ENCODE measurements at regions not wholly inside any gene's neighbourhood (a gene's known extent, or its start where the extent isn't known, plus 50 kb on each side); places are given as distances from the start of the nearest gene placed in this dataset.

GRCh38 chr1:81007024-81007423 is 793.7 kb upstream of the ADGRL2 start:
- CTCF ChIA-PET: no interaction called here

GRCh38 chr1:81006502-81006901 is 794.2 kb upstream of the ADGRL2 start:
- Histone ChIP-seq H3K9me3 (no peaks in the 10 kb centered on the region), H3K36me3 (ENCODE audit: control insufficient read depth, insufficient read depth, low read length) (no peaks in the 10 kb centered on the region), H3K4me1 (0 out of 2 replicates have a peak, but pooled peaks cover 8% of the 10 kb centered on the region), H3K27me3 (replicated peaks; ENCODE audit: control insufficient read depth, insufficient read depth, low read length) (no peaks in the 10 kb centered on the region), H3K4me3 (ENCODE audit: low read depth, low read length) (no peak overlapping the region)
- CTCF ChIA-PET: no interaction called here
- no peak overlapping the region for H3K27ac Mint-ChIP-seq (ENCODE audit: unreplicated experiment)
- no peak overlapping the region for H3K4me3 Mint-ChIP-seq (ENCODE audit: unreplicated experiment)
- BruUV-seq (replicated peaks): no TSS peak
- no peak for DNase-seq
- H3K36me3 Mint-ChIP-seq (ENCODE audit: insufficient read depth, unreplicated experiment): no peaks in the 10 kb centered on the region
- no peak for TF ChIP-seq CTCF (IDR thresholded peaks at IDR 0.05; ENCODE audit: insufficient read depth in 1 of 2, low read depth in 1 of 2, low read length in 1 of 2, severe bottlenecking in 1 of 2, unreplicated experiment in 1 of 2)
- no peaks in the 10 kb centered on the region for H3K27me3 Mint-ChIP-seq (ENCODE audit: insufficient read depth, unreplicated experiment)
- H3K9me3 Mint-ChIP-seq (ENCODE audit: unreplicated experiment): no peaks in the 10 kb centered on the region
- H3K4me1 Mint-ChIP-seq (ENCODE audit: low read depth, unreplicated experiment): peaks cover 6% of the 10 kb centered on the region
- POLR2A ChIA-PET: no interaction called here
- intact Hi-C loops (cut with micrococcal nuclease; ENCODE audit: unreplicated experiment): no loop called here

More at GRCh38 chr1:81007024-81007423, 793.7 kb upstream of the ADGRL2 start:
- intact Hi-C loops (cut with micrococcal nuclease; ENCODE audit: unreplicated experiment): no loop called here
- POLR2A ChIA-PET: no interaction called here
- Mint-ChIP-seq H3K27me3 (ENCODE audit: insufficient read depth, unreplicated experiment) (no peaks in the 10 kb centered on the region), H3K36me3 (ENCODE audit: insufficient read depth, unreplicated experiment) (no peaks in the 10 kb centered on the region), H3K4me1 (ENCODE audit: low read depth, unreplicated experiment) (peaks cover 6% of the 10 kb centered on the region), H3K27ac (ENCODE audit: unreplicated experiment) (no peak overlapping the region), H3K4me3 (ENCODE audit: unreplicated experiment) (no peak overlapping the region), H3K9me3 (ENCODE audit: unreplicated experiment) (no peaks in the 10 kb centered on the region)
- Histone ChIP-seq H3K27me3 (replicated peaks; ENCODE audit: control insufficient read depth, insufficient read depth, low read length) (no peaks in the 10 kb centered on the region), H3K9me3 (no peaks in the 10 kb centered on the region), H3K36me3 (ENCODE audit: control insufficient read depth, insufficient read depth, low read length) (no peaks in the 10 kb centered on the region), H3K4me3 (ENCODE audit: low read depth, low read length) (no peak overlapping the region), H3K4me1 (0 out of 2 replicates have a peak, but pooled peaks cover 12% of the 10 kb centered on the region)
- no TSS peak for BruUV-seq (replicated peaks)
- no peak for DNase-seq
- no peak for TF ChIP-seq CTCF (IDR thresholded peaks at IDR 0.05; ENCODE audit: insufficient read depth in 1 of 2, low read depth in 1 of 2, low read length in 1 of 2, severe bottlenecking in 1 of 2, unreplicated experiment in 1 of 2)

GRCh38 chr1:81004011-81004410 is 796.7 kb upstream of the ADGRL2 start:
- Histone ChIP-seq H3K9me3 (no peaks in the 10 kb centered on the region), H3K4me3 (ENCODE audit: low read depth, low read length) (no peak overlapping the region), H3K36me3 (ENCODE audit: control insufficient read depth, insufficient read depth, low read length) (no peaks in the 10 kb centered on the region), H3K27me3 (replicated peaks; ENCODE audit: control insufficient read depth, insufficient read depth, low read length) (no peaks in the 10 kb centered on the region), H3K4me1 (0 out of 2 replicates have a peak, but pooled peaks cover 8% of the 10 kb centered on the region)
- Mint-ChIP-seq H3K9me3 (ENCODE audit: unreplicated experiment) (no peaks in the 10 kb centered on the region), H3K27me3 (ENCODE audit: insufficient read depth, unreplicated experiment) (no peaks in the 10 kb centered on the region), H3K4me1 (ENCODE audit: low read depth, unreplicated experiment) (no peaks in the 10 kb centered on the region), H3K27ac (ENCODE audit: unreplicated experiment) (no peak overlapping the region), H3K4me3 (ENCODE audit: unreplicated experiment) (no peak overlapping the region), H3K36me3 (ENCODE audit: insufficient read depth, unreplicated experiment) (no peaks in the 10 kb centered on the region)
- no TSS peak for BruUV-seq (replicated peaks)
- no peak for DNase-seq
- CTCF ChIA-PET: no interaction called here
- TF ChIP-seq CTCF (IDR thresholded peaks at IDR 0.05; ENCODE audit: insufficient read depth in 1 of 2, low read depth in 1 of 2, low read length in 1 of 2, severe bottlenecking in 1 of 2, unreplicated experiment in 1 of 2): no peak
- POLR2A ChIA-PET: no interaction called here
- intact Hi-C loops (cut with micrococcal nuclease; ENCODE audit: unreplicated experiment): no loop called here

All from Caco-2 (cell line).